HG03045 (cell line): ENCODE measurements at regions not wholly inside any gene's neighbourhood (a gene's known extent, or its start where the extent isn't known, plus 50 kb on each side); places are given as distances from the start of the nearest gene placed in this dataset.
"Not testable (repeated sequence)": the region's sequence is repeated elsewhere in the genome, so short reads cannot be mapped to it uniquely, and the experiment has no call there.

Experiments used
- ATAC-seq: cut with Tn5 transposase; IDR thresholded peaks from one replicate; pipeline ENCODE4 v1.9.1; 2021; ENCODE audit warnings: mild to moderate bottlenecking, moderate library complexity; ENCODE audit not compliant: unreplicated experiment

DNA sequence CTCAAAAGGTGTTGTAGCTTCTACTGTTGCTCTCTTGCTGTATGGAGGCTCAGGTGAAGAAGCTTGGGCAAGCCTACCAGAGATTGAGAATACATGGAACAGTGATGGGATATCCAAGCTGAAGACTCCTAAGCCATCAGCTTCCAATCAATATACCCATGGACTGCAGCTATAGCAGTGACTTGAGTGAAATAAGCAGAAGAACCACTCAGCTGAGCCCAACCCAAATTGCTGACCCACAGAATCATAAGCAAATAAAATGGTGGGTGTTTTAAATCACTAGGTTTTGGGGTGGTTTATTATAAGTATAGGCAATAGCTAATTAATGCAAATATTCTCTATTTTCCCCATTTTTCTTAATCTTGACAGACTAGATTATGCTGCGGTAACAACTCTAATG is 147.7 kb upstream of the SALL1 start:
- no peak for ATAC-seq

DNA sequence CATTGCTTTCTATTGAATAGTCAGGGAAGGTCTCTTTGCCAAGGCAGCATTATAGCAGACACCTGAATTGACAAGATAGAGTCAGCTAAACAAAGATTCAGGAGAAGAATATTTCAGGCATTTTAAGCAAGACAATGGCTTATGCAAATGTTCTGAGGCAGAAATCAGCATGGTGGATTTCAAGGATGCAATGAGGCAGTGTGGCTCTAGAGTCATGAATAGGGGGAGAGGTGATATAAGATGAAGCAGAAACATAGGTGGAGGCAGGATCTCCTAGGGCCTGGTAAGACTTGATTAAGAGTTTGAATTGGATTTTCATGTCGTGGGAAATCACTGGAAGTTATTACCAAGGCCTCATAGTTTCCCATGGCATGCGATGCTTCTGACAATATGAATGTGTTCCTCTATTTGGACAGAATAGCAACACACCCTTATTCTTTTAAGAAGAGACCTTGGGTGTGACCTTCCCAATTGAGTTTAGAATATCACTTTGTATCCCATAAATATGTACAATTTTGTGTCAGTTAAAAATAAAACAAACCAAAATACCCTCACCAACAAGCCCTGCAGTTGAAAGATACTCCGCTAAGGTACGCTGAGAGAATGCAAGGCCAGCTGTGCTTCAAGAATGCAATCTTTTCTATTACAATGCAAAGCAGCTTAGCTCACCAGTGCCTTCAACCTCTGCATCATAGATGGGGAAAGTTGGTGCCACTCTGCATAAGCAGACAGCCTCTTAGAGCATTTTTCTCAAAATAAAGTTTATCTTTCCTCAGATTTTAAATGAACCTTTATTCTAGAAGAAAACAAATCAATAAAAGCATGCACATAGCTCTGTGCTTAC is 139.6 kb upstream of the SALL1 start:
- ATAC-seq = no peak

DNA sequence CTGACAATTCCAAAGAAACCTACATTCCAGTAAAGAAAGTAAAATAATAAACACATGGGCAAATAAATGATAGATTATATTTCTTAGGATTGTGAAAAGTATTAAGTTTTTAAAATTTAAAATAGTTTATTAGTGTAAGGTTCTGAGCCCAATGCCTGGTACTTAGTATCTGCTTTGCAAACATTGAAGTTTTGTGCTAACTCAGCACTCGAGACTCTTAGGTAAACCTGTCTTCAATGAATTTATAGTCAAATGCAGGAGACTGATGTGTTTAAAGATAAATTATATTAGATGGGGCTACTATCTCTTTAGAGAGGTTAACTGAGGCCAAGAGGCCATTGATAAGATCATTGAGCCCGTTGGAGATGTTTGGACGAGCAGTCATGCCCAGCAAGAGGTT is 138.3 kb upstream of the SALL1 start:
- no peak for ATAC-seq

DNA sequence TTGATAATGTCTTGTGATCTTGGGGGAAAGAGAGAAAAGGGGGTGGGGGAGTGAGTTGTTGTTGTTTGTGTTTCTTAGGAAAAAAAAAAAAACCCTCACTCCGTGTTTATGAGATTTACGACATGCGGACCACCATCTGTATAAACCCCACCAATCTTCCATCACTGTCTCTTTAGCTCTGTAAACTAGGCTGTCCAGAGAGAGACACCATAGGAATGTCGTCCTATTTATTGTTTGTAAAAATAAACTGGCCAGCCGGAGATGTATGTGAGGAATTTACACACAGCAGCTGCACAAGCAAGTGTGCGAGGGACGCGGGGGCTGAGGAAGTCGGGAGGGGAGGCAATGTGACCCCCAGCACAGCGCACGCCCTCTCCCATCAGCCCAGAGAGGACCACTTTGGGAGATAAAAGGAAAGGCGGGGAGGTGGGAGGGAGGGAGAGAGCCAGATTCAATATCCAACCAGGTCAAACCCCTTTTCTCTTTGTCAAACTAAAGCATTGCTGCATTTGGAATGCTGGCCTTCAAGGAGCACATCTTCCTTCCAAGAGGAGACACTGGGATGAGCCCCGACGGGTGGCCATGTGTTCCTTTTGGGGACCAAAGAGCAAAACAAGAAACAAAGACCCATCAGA is 136.2 kb upstream of the SALL1 start:
- ATAC-seq = no peak

DNA sequence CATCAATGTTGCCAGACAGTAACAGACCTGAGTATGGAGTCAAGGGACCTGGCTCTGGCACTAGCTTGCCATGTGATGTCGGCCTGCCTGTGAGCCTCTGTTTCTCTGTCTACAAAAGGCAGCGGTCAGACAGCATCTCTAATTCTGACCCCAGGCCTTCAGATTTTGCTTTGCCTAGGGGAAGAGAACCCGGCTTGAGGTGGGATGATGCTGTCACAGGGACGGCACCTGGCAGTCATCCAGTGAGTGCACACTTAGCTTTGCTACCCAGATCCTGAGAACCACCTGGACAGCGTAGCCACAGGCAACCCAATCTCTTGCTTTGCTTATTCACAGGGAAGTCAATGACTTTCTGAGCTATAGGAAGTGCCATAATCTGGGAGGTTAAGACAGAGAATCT is 135.2 kb upstream of the SALL1 start:
- ATAC-seq = no peak

DNA sequence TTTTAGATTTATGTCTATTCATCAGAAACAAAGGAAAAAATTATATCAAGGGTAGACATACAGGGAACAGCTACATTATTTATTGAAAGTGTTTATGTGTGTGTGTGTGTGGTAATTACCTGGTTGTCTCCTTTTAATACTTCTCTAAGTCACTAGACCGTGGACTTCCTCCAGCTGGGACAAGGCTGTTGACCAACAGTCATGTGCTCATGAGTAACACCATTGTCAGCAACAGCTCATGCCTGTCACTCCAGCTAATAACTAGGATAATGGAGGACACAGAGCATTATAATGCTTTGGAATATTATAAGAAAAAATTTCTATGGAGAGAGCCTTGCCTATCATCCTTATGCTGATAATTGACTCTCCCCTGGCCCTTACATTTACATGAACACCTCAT is 125.3 kb upstream of the SALL1 start:
- ATAC-seq = no peak

DNA sequence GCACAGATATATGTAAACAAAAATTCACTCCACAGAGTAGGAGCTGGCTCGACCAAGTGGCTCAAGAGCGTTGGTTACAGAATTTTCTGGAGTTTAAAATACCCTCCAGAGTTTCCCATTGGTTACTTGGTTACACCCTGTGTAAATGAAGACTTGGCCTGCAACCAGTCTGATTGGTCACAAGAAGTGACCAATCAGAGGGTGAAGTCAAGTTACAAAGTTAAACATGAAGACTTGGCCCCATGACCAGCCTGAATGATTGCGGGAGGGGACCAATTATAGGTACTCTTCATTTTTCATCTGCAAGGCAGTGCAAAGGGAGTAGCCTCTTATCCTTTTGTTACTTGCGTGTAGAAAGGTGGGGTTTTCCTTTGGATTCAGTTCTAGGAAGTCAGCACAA is 121.3 kb upstream of the SALL1 start:
- ATAC-seq = no peak

DNA sequence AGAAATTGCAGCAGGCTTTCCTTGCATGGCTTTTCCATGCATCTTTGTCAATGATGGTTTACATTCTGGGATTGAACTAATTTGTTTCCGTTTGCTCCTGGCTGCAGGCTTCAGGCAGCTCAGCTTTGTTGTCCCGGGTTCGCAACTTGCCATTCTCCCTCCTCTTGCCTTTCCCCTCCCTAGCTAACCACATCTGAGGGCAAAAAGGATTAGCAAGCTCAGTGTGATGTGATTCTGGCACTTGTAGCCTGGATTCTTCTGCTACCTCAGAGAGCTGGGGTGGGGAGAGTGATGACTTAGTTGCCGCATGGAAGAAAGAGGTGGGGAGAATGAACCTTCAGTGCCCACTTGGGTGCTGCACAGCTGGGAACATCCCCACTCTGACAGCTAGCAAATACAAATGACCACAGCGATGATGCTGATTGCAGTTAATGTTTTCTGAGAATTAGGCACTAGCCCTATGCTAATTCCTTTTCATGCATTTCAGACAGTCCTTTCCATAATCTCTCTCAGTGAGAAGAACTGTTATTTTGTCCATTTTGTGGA is 120.2 kb upstream of the SALL1 start:
- ATAC-seq = no peak

DNA sequence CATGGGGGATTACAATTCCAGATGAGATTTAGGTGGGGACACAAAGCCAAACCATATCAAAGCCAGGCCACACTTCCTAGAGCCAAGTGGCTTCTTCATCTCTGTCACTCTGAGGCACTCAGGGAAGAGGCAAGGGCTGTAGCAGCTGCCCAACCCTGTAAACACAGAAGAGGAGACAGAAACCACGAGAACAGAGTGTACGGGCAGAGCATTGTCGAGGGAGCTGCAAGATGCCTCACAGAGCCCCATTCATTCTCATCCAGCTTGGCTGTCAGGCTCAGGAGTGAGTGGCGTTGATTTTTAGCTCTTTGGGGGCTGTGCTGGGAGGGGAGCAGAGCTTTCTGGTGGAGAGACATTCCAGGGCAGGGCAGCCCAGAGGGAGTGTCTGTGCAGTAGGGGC is 117.2 kb upstream of the SALL1 start:
- ATAC-seq = no peak

DNA sequence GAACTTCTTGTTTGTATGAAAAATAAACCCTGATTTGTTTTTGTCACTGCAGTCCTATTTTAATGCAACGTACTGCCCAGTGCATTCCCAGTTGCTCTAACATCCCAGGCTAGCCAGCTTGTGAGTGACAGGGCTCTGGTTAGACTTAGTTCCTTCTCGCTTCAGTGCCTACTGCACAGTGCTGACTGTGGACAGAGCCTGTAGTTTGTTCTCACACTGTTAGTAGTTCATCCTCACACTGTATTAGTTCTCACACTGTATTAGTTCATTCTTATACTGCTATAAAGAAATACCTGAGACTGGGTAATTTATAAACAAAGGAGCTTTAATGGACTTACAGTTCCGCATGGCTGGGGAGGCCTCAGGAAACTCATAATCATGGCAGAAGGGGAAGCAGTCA is 116.6 kb upstream of the SALL1 start:
- ATAC-seq = no peak

DNA sequence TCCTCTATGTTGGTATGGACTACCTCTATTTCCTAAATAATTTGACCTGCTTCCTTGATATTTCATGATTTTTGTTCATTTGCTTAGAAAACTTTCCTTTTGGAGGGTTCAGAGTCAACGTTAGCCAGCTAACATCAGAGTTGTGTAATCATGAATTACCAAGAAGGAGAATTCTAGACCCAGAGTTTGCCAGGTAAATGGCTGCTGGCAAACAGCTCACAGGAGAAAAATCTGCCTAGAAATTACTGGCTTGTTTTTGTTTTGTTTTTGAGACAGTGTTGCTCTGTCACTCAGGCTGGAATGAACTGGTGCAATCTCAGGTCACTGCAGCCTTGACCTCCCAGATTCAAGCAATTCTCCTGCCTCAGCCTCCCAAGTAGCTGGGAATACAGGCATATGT is 111.4 kb upstream of the SALL1 start:
- ATAC-seq = no peak

DNA sequence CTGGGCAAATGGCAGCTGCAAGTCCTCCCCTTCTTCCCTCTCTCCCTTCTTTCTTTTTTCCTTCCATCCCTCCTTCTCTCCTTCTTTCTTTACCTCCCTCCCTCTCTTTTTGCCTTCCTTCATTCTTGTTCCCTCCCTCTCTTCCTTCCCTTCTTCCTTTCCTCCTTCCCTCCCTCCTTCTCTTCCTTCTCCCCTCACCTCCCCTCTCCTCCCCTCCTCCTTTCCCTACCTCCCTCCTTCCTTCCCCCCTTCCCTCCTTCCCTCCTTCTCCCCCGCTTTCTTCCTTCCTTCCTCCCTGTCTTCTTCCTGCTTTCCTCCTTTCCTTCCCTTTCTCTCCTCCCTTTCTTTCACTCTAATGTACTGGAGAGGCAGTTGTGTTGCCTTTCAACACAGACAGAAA is 110.8 kb upstream of the SALL1 start:
- no peak for ATAC-seq

DNA sequence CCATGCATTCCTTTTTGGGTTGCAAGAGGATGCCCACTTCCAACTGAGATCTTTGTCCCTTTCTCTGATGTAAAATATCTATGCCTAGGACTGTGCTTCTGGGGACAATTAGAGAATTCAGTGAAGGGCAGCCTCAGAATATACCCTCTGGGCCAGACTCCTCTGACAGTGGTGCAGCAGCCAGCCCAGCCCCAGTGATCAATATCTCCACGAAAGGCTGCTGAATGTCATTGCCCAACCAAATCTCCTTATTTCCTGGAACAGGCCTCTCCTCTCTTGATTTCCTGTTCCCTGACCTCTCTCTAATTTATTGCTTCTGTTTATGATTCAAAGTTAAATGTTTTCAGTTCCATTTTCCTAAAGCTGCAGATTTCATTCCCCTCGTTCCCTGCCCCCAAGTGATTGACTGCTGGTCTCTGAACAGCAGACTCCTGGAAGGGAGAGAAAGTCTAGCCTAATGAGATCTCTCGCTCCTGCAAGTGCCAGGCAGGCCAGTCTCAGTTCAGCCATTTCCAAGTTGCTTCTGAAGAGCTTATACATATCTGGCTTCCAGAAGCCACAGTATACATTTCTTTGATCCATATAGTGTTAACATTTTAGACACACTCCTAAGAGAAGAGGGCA is 104.4 kb upstream of the SALL1 start:
- ATAC-seq = no peak

DNA sequence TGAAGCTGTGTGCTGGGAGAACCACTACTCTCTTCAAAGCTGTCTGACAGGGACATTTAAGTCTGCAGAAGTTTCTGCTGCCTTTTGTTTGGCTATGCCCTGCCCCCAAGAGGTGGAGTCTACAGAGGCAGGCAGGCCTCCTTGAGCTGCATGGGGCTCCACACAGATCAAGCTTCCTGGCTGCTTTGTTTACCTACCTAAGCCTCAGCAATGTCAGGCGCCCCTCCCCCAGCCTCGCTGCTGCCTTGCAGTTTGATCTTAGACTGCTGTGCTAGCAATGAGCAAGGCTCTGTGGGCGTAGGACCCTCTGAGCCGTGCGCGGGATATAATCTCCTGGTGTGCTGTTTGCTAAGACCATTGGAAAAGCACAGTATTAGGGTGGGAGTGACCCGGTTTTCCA is 103.3 kb upstream of the SALL1 start:
- not testable (repeated sequence) for ATAC-seq

DNA sequence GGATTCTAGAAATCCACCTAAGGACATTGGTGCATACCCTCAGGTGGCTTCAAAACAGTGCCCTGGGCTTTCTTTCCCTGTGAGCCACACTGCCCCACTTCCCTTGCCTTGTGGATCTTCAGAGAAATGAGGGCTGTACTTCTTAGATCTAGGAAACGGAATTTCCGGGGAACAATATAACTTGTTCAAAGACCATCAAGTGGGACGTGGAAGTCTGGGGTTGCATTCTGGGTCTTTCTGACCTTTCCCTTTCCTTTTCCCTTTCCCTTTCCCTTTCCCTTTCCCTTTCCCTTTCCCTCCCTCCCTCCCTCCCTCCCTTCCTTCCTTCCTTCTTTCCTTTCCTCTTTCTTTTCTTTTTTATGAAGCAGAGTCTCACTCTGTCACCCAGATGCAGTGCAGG is 97.1 kb upstream of the SALL1 start:
- no peak for ATAC-seq

DNA sequence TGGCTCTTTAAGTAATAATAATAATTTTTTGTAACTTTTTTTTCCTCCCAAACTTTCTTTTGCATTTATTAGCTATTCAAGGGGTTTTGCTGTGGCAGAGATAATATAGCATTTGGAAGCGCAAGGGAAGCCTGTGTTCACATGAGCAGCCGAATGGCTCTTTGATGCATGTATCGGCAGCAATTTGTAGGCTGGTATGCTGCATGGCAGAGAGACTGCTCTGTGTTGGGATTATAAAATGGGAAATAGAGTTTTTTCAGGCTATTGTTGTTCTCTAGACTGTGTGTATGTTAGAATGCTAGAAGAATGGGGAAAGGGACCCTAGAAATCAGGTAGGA is 94.6 kb upstream of the SALL1 start:
- no peak for ATAC-seq

DNA sequence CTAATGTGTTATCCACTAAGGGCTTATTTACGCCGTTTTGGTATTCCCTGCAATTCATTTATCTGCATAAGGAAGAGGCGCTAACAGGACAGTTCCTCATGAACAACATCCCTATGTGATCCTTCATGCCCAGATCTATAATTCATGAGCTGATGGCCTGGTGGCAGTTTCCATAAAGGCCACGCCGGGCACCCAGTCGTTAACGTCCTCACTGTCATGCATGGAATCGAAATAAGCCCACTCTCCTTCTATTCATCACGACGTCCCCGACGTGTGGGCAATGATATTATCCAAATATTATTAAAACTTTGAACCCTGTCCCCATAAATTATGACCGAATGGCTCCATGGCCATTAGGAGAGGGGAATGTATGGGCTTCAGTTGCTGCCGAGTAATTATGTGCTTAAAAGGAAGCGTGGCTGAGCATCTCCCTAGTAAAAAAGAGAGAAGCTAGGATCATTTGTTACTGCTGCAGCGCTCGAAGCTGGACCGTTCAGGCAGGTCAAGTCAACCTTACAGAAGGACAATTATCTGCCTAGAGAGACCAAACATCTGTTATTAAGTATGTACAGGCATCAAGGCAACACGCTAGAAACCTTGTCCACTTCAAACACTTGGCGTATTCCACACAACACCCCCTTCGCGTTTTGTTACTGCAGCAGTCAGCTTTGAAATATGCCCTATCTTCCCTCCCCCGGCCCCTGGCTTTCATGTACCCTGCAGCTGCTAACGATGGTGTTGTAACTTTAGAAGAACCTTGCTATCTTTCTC is 94.0 kb upstream of the SALL1 start:
- no peak for ATAC-seq

DNA sequence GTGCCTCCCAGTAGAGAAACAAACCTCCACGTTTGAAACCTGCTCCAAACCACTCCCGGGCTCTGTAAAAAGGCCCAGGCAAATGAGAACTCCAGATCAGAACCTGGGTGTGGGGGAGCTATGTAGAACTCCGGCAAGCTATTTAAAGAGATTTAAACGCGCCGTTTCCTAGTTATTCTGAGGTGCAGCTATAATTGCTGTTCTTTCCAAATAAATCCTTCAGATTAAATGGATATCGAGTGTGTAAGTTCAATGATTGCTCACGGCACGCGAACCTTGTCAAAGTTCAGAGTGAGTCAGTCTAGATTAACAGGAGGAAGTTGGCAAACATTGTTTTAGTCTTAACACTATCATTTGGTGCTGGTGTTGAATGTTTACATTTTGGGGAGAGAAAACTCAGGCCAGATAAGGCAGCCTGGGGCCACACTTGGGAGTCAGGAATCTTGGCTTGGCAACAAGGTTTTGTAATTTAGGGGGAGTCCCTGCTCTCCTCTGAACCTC is 92.9 kb upstream of the SALL1 start:
- no peak for ATAC-seq

DNA sequence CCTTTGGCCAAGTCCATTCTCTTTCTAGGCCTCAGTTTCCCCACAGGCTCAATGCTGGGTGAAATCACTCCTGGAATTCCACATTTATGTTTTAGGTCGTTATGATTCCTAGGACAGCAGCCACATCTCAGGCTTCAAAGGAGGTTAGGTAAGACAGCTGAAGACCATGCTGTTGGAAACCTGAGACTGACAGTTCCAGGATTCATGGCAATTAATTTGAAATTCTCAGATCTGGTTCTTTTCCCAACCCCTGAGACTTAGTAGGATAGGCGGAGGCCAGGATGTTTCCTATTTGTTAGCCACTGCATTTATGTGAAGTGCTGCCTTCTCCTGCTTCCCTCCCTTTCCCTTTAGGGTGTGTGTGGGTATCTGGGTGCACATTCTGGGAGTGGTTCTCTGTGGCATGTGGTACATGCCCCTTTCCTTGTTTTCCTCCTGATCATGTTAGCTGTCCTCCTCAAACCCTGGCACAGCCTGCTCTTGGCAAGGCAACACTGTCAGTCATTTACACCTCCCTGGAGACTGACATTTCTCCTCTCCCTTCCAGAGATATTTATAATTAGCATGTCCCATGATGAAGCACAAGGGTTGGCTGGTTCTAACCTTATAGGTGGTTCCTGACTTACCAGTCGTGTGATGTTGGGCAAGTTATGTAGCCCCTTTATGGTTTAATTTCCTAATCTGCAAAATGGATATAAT is 91.4 kb upstream of the SALL1 start:
- ATAC-seq = no peak

DNA sequence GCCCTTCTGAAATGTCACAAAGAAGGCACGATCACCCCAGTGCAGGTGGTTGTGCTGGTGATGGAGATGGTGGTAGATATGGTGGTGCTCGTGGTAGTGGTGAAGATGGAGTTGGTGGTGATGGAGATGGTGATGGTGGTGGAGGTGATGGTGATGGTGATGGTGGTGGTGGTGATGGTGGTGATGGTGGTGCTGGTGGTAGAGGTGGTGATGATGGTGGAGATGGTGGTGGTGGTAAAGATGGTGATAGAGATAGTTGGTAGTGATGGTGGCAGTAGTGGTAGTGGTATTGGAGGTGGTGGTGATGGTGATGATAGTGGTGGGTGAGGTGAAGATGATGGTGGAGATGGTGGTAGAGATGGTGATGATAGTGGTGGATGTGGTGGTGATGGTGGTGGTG is 88.1 kb upstream of the SALL1 start:
- ATAC-seq = no peak
